Amniotic epithelial cell (primary cell): ENCODE measurements at regions not wholly inside any gene's neighbourhood (a gene's known extent, or its start where the extent isn't known, plus 50 kb on each side); places are given as distances from the start of the nearest gene placed in this dataset.

ENCODE experiments used
- DNase-seq: peaks from one replicate; pipeline ENCODE4 v3.0.0-alpha.2; 2010; ENCODE audit warnings: low read depth

DNA sequence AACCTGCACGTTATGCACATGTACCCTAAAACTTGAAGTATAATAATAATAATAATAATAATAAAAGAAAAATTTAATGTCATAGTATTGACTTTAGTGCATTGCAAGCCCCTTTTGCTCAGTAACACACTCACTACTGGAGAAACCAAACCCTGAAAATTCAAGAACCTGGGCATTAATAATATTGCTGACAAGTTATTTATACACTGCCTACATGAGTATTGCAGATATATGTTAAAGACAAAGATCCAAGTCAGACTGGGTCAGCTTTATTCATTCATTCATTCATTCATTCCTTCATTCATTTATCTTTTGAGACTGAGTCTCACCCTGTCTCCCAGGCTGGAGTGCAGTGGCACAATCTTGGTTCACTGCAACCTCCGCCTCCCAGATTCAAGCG is 1711.2 kb downstream of the TP53TG3F start:
- no peak for DNase-seq

DNA sequence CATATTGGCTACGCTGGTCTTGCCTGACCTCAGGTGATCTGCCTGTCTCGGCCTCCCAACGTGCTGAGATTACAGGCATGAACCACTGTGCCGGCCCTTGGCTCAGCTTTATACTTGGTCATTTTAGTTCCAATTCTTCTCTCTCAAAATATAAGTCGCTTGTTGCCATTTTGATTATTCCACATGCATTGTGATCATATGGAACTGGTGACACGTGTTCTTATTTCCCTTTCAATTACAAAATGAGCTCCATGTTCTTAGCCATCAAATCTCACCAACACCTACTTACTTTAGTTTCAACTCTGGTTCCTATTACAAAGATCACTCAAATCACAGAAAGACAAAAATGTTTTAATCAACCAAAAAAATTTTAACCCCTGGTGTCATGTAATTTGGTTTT is 1711.7 kb downstream of the TP53TG3F start:
- no peak for DNase-seq

- no peak for DNase-seq
Measured at GRCh38 chr16:35173295-35173694, 1713.9 kb downstream of the TP53TG3F start.

GRCh38 chr16:35174016-35174415 is 1714.6 kb downstream of the TP53TG3F start:
- DNase-seq: no peak

DNA sequence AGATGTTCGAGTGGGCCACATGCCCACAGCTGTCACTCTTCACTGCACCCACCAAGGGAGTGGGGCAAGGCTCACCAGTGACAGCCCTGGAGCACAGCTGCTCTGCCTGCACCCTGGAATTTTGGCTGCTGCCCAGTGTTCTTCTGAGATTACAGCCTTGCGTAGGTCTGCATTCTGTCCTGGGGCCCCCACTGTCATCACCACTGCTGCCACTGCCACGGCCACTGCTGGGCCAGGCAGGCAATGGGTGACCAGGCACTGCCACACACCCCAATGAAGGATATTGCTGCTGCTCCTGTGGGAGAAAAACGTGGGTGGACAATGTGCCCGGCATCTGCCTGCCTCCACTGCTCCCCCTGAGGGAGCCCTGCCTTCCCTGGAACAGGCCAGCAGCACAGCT is 1717.0 kb downstream of the TP53TG3F start:
- DNase-seq: no peak

- no peak for DNase-seq
Measured at GRCh38 chr16:35177851-35178250, 1718.4 kb downstream of the TP53TG3F start.

DNA sequence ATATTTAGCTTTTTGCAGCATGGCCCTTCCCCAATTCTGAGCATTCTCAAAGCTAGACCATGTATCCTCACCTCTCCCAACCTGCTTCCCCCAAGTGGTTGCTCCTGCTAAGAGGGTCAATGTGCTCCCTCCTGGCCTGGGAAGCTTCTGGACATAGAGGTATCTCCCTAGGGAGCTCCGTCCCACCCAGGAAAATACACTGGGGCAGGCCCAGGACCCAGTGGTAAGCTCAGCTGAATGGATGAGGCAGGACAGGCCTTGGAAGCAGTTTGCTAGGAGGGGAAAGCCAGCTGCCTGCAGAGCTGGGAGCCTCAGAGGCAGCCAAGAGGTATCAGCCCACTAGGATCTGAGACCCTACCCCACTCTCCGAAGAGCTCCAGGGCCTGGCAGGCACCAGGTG is 1721.6 kb downstream of the TP53TG3F start:
- DNase-seq: no peak

DNA sequence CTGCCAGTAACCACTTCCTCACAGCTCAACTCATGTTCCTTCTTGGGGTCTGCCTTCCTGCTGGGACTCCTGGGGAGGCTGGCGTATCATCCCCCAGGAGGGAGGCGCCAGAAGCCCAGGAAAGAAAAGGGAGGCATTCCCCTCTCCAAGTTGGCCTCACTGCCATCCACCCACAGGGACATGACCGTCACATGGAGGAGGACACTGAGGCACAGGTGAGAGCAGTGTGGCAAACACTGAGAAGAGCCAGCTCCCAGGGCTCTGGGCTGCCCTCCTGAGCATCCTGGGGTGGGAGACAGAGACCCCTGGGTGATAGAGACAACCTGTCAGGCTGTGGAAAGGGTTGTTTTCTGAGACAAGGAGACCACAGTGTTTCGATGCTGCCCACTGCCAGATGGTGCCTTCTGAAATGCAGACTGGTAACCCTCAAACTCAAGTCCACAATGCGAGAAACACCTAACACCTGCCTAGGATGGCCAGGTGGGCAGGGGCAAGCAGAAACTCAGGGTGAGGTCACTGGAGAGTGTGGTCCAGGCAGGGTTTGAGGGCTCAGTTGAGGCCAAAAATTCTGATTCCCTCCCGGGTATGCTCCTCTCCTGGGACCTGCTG is 1722.1 kb downstream of the TP53TG3F start:
- no peak for DNase-seq

DNA sequence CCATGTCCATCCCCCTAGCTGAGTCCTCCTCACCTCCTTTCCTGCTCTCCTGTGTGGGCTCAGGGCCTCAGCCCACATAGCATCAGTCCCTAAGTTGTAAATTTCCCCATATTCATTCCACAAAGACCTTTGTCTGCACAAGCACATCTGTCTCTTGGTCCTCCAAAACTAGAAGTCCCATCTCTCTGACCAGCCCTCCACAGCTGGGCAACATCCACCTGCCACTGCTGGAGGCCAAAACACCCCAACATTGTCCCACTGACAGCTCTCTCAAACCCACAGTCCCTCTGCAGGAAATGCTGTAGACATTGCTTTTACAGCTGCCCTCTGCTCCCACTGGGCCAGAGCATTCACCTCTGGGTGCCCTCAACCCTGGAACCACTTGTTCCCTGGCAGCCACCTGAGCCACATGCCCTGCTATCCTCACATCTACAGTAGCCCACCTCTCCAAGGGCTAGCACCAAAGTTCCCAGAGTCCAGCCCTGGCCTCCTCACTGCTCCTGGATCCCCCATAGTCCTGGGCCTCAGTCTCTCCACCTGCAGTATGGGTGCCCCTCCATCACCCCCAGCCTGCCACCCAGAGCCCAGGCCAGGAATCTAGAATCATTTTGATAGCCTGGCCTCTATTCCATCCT is 1722.7 kb downstream of the TP53TG3F start:
- DNase-seq: no peak

DNA sequence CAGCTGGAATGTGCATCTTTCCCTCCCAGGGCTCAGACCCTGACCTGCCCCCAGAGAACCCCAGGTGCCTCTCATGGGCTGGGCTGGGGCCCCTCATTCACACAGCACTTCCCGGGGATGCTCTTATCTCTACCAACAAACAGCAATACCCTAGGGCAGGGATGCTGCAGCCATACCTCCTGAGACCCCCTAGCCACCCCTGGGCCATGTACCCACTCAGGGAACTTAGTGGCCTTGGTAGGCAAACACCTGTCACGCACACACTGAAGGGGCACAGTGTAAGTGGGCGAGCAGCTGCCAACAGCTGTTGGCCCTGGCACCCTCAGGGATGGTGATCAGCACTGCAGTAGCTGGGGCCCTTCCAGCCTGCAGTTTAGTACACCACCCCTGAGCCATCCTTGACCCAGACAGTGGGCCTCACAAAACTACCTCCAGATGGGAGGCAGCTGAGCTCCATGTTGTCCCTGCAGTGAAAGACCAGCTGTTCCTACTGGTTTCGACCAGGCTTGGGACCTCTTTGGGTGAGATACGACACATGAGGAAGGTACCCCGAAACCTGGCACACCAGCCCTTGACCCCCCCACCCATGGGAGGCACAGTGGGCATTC is 1723.6 kb downstream of the TP53TG3F start:
- DNase-seq: no peak

DNA sequence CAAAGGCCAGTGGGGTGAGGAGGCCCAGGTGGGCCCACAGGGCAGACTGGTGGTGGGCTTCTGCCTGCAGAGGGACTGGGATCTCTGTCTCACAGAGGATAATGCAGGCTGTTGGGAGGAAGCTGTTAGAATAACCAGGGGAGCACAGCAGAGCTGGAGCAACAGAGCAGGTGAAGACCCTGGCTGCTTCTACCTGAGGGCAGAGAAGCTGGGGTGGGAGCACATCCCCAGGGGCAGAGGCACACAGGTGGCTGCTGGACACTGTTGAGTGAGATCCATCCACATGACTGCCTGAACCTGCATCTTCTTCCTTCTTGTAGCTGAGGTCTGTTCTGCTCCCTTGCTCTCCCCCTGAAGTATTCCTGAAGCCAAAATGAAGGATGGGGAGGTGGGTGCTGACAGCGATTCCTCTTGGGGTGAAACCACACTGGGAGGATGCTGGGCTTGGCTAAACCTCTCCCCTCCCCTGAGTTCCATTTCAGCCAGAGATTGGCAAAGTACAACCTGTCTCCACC is 1725.0 kb downstream of the TP53TG3F start:
- DNase-seq: no peak

DNA sequence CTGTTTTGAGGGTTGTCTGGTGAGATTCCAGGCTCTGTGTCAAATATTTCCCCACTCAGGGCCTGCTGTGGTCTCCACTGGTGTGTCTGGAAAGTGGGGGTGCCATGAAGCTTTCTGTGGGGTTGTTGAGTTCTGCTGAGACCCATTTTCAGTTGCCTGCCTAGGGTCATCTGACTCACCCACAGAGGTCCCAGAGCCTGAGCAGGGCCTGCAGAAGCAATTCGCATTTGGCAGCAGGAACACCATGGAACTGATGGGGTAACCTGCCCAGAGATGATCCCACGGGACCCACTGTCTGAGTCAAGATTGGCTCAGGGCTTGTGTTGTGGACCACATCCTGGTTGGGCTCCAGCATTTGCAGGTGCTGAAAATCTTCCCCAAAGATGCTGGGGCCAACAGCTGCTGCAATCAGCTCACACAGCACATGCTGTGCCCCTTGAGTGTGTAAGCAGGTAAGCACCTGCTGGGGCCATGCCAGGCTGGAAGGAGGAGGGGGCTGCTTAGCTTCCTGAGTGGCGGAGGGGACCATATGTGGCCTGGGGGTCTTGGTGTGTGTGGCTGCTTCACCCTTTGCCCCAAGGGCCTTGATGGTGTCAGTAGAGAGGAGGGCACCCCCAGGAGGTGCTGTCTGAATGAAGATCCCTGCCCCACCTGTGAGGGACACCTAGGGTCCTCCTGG is 1726.1 kb downstream of the TP53TG3F start:
- no peak for DNase-seq

GRCh38 chr16:35186045-35186759 is 1726.8 kb downstream of the TP53TG3F start:
- DNase-seq: no peak

GRCh38 chr16:35187665-35188225 is 1728.3 kb downstream of the TP53TG3F start:
- DNase-seq: no peak

GRCh38 chr16:35188288-35189155 is 1729.1 kb downstream of the TP53TG3F start:
- DNase-seq: no peak

GRCh38 chr16:35192993-35193392 is 1733.6 kb downstream of the TP53TG3F start:
- no peak for DNase-seq

- no peak for DNase-seq
Measured at GRCh38 chr16:35193956-35194355, 1734.5 kb downstream of the TP53TG3F start.

DNA sequence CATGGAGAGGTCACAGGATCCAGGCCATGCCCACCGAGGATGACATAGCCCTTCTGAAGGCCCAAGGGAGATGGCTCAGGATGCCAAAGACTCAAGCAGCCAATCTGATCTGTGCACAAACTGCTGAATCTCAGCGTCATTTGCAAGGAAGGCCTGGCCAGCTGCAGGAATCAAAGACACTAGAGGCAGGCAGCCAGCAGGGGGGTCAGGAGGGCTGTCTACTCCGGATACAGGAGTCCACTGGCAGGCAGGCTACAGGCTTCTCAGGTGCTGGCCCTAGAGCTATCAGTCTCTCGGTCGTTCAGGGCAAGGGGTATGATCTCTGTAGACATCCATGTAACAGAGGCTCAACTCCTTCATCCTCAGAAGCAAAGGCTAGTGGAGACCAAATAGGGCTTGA is 1735.3 kb downstream of the TP53TG3F start:
- no peak for DNase-seq

DNA sequence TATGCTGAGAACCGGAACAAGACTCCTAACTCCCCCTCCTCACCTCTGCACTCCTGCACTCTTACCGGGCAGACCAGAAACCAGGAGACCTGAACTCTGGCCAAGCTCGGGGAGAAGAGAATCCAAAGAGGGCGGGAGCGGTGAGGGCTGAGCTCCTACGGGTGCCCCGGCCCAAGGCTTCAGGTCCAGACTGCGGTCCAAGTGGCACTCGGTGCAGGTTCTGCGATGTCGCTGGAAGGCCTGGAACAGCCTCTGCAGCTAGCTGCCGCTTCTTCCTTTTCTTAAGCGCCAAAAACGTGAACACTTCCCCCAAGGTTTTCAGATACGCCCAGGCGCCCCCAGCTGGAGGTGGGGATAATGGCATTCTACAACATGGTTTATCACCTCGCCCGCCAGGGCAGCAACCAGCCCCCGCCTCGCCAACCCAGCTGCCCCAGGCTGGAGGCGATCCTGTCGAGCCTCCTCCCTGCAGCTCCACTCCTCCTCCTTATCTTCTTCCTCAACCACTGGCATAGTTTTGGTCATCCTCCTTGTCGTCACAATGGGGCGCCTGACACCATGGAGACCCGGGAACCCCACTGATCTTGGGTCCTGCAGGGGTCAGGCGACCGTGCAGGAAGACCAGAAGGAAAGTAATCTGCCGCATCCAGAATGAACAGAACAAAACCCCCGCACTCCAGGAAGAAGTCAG is 1735.9 kb downstream of the TP53TG3F start:
- no peak for DNase-seq

DNA sequence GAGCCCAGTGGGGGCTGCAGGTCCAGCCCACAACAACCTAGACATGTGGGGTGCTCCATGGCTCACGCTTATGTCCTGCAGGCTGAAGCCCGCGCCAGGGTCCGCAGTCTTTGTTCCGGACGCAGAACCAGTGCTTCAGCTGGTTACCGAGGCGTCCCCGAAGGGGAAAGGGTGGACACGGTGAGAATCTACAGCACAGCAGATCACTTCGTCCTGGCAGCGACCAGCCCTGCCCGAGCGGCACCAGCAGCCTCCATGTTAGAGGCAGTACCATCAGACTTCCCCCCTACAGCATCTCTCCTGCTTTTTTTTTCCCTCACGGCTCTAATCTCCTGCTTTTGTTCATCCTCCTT is 1736.4 kb downstream of the TP53TG3F start:
- DNase-seq: no peak
